ENCODE measurements at regions not wholly inside any gene's neighbourhood (a gene's known extent, or its start where the extent isn't known, plus 50 kb on each side); places are given as distances from the start of the nearest gene placed in this dataset.

- DNase-seq = no peak
Measured at GRCh38 chr13:58843071-58843470, 1211.5 kb downstream of the PCDH17 start.

GRCh38 chr13:58843567-58843966, 1212.0 kb downstream of the PCDH17 start:
- DNase-seq = no peak

GRCh38 chr13:58850161-58850560, 1218.6 kb downstream of the PCDH17 start:
- no peak for DNase-seq

- DNase-seq = no peak
Measured at GRCh38 chr13:58852076-58852475, 1220.5 kb downstream of the PCDH17 start.

- DNase-seq = no peak
Measured at GRCh38 chr13:58855283-58855682, 1223.7 kb downstream of the PCDH17 start.

- DNase-seq = no peak
Measured at GRCh38 chr13:58858870-58859371, 1227.4 kb downstream of the PCDH17 start.

- no peak for DNase-seq
Measured at GRCh38 chr13:58865286-58865685, 1233.7 kb downstream of the PCDH17 start.

GRCh38 chr13:58869566-58869965, 1238.0 kb downstream of the PCDH17 start:
- no peak for DNase-seq

GRCh38 chr13:58876473-58876872, 1244.9 kb downstream of the PCDH17 start:
- no peak for DNase-seq

- no peak for DNase-seq
Measured at GRCh38 chr13:58879114-58879513, 1247.6 kb downstream of the PCDH17 start.

GRCh38 chr13:58882516-58882915, 1251.0 kb downstream of the PCDH17 start:
- no peak for DNase-seq

- no peak for DNase-seq
Measured at GRCh38 chr13:58883405-58883804, 1251.9 kb downstream of the PCDH17 start.

- DNase-seq = no peak
Measured at GRCh38 chr13:58884353-58885209, 1253.0 kb downstream of the PCDH17 start.

- DNase-seq = no peak
Measured at GRCh38 chr13:58889474-58889873, 1257.9 kb downstream of the PCDH17 start.

GRCh38 chr13:58893396-58893795, 1261.9 kb downstream of the PCDH17 start:
- no peak for DNase-seq

GRCh38 chr13:58906329-58907007, 1257.3 kb downstream of the DIAPH3 start:
- no peak for DNase-seq

GRCh38 chr13:58907347-58907746, 1256.4 kb downstream of the DIAPH3 start:
- DNase-seq = no peak

GRCh38 chr13:58908019-58908679, 1255.6 kb downstream of the DIAPH3 start:
- no peak for DNase-seq

- no peak for DNase-seq
Measured at GRCh38 chr13:58919551-58919950, 1244.2 kb downstream of the DIAPH3 start.

- no peak for DNase-seq
Measured at GRCh38 chr13:58921129-58921528, 1242.6 kb downstream of the DIAPH3 start.

GRCh38 chr13:58926858-58927257, 1236.9 kb downstream of the DIAPH3 start:
- DNase-seq = no peak

- no peak for DNase-seq
Measured at GRCh38 chr13:58933475-58933874, 1230.3 kb downstream of the DIAPH3 start.

GRCh38 chr13:58935689-58936088, 1228.0 kb downstream of the DIAPH3 start:
- no peak for DNase-seq

GRCh38 chr13:58946274-58946673, 1217.5 kb downstream of the DIAPH3 start:
- no peak for DNase-seq
